GM21717 (cell line): ENCODE measurements at regions not wholly inside any gene's neighbourhood (a gene's known extent, or its start where the extent isn't known, plus 50 kb on each side); places are given as distances from the start of the nearest gene placed in this dataset.
"Not testable (repeated sequence)": the region's sequence is repeated elsewhere in the genome, so short reads cannot be mapped to it uniquely, and the experiment has no call there.

Source experiments
- ATAC-seq: cut with Tn5 transposase; IDR thresholded peaks from one replicate; pipeline ENCODE4 v1.9.1; 2021; ENCODE audit warnings: mild to moderate bottlenecking, moderate library complexity; ENCODE audit not compliant: unreplicated experiment

GRCh38 chr7:109402107-109402506 is 832.4 kb downstream of the DNAJB9 start:
- no peak for ATAC-seq

- ATAC-seq: no peak
Observed at GRCh38 chr7:109407756-109408155, 838.1 kb downstream of the DNAJB9 start.

GRCh38 chr7:109437957-109438356 is 868.3 kb downstream of the DNAJB9 start:
- no peak for ATAC-seq

GRCh38 chr7:109449760-109450159 is 880.1 kb downstream of the DNAJB9 start:
- ATAC-seq: no peak

- ATAC-seq: no peak
Observed at GRCh38 chr7:109456116-109456515, 886.4 kb downstream of the DNAJB9 start.

GRCh38 chr7:109460296-109460695 is 890.6 kb downstream of the DNAJB9 start:
- no peak for ATAC-seq

GRCh38 chr7:109462171-109462570 is 892.5 kb downstream of the DNAJB9 start:
- ATAC-seq: no peak

GRCh38 chr7:109467729-109468128 is 898.1 kb downstream of the DNAJB9 start:
- not testable (repeated sequence) for ATAC-seq

- ATAC-seq: no peak
Observed at GRCh38 chr7:109473172-109473571, 903.5 kb downstream of the DNAJB9 start.

- ATAC-seq: no peak
Observed at GRCh38 chr7:109476409-109476808, 906.7 kb downstream of the DNAJB9 start.

- ATAC-seq: no peak
Observed at GRCh38 chr7:109479388-109479787, 909.7 kb downstream of the DNAJB9 start.

GRCh38 chr7:109490607-109491006 is 920.9 kb downstream of the DNAJB9 start:
- not testable (repeated sequence) for ATAC-seq

GRCh38 chr7:109497053-109497452 is 927.4 kb downstream of the DNAJB9 start:
- no peak for ATAC-seq

GRCh38 chr7:109498131-109498530 is 928.5 kb downstream of the DNAJB9 start:
- ATAC-seq: no peak

- ATAC-seq: no peak
Observed at GRCh38 chr7:109503421-109503820, 933.7 kb downstream of the DNAJB9 start.

- no peak for ATAC-seq
Observed at GRCh38 chr7:109522585-109522984, 952.9 kb downstream of the DNAJB9 start.

GRCh38 chr7:109527833-109528232 is 958.2 kb downstream of the DNAJB9 start:
- no peak for ATAC-seq

- ATAC-seq: no peak
Observed at GRCh38 chr7:109529712-109530111, 960.0 kb downstream of the DNAJB9 start.

GRCh38 chr7:109532262-109532992 is 962.8 kb downstream of the DNAJB9 start:
- ATAC-seq: no peak

- ATAC-seq: no peak
Observed at GRCh38 chr7:109545686-109546085, 976.0 kb downstream of the DNAJB9 start.

GRCh38 chr7:109549471-109550193 is 980.0 kb downstream of the DNAJB9 start:
- ATAC-seq: no peak

GRCh38 chr7:109552017-109552416 is 982.3 kb downstream of the DNAJB9 start:
- no peak for ATAC-seq
